HEK293T (cell line): ENCODE measurements at regions not wholly inside any gene's neighbourhood (a gene's known extent, or its start where the extent isn't known, plus 50 kb on each side); places are given as distances from the start of the nearest gene placed in this dataset.

Experiments
- ARNT ChIP-seq: fragments of 450-650 bp; IDR thresholded peaks from 2 replicates; pipeline ENCODE4 v1.6.1; 2017; ENCODE audit warnings: mild to moderate bottlenecking
- BHLHE40 ChIP-seq: fragments of 450-650 bp; IDR thresholded peaks from 2 replicates; pipeline ENCODE4 v1.6.1; 2016; ENCODE audit warnings: mild to moderate bottlenecking, moderate library complexity, borderline replicate concordance
- CTBP1 ChIP-seq: fragments of 450-650 bp; IDR thresholded peaks from 2 replicates; pipeline ENCODE4 v1.6.1; 2016; ENCODE audit warnings: borderline replicate concordance
- ELF4 ChIP-seq: fragments of 450-650 bp; IDR thresholded peaks from 2 replicates; pipeline ENCODE4 v1.6.1; 2017; ENCODE audit warnings: antibody characterized with exemption
- FOXA1 ChIP-seq: fragments of 450-650 bp; IDR thresholded peaks from 2 replicates; pipeline ENCODE4 v1.6.1; 2016; ENCODE audit warnings: mild to moderate bottlenecking
- FOXK2 ChIP-seq: fragments of 450-650 bp; IDR thresholded peaks from 2 replicates; pipeline ENCODE4 v1.6.1; 2016; ENCODE audit warnings: mild to moderate bottlenecking
- NFRKB ChIP-seq: fragments of 450-650 bp; IDR thresholded peaks from 2 replicates; pipeline ENCODE4 v1.6.1; 2016; ENCODE audit warnings: mild to moderate bottlenecking, moderate library complexity
- SP1 ChIP-seq: fragments of 450-650 bp; IDR thresholded peaks from 2 replicates; pipeline ENCODE4 v1.6.1; 2017
- SUZ12 ChIP-seq: fragments of 450-650 bp; IDR thresholded peaks from 2 replicates; pipeline ENCODE4 v1.6.1; 2016; ENCODE audit warnings: mild to moderate bottlenecking
- TARDBP ChIP-seq: fragments of 450-650 bp; IDR thresholded peaks from 2 replicates; pipeline ENCODE4 v1.6.1; 2016
- TF ChIP-seq, protein P1 (sequence below): fragments of 450-650 bp; IDR thresholded peaks from 2 replicates; pipeline ENCODE4 v1.6.1; 2016

DNA sequence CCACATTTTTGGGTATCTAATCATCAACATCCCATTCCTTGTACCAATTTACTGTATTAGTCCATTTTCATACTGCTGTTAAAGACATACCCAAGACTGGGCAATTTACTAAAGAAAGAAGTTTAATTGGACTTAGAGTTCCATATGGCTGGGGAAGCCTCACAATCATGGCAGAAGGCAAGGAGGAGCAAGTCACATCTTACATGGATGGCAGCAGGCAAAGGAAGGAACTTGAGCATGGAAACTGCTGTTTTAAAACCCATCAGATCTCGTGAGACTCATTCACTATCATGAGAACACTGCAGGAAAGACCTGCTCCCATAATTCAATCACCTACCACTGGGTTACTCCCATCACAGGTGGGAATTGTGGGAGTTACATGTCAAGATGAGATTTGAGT, 95.4 kb upstream of the SLCO6A1 start:
- TF ChIP-seq BHLHE40 (no peak), SP1 (no peak), TARDBP (no peak), CTBP1 (no peak), SUZ12 (no peak), FOXA1 (no peak), FOXK2 (no peak), ELF4 (no peak), NFRKB (no peak), ARNT (no peak)
- TF ChIP-seq, protein P1, sequence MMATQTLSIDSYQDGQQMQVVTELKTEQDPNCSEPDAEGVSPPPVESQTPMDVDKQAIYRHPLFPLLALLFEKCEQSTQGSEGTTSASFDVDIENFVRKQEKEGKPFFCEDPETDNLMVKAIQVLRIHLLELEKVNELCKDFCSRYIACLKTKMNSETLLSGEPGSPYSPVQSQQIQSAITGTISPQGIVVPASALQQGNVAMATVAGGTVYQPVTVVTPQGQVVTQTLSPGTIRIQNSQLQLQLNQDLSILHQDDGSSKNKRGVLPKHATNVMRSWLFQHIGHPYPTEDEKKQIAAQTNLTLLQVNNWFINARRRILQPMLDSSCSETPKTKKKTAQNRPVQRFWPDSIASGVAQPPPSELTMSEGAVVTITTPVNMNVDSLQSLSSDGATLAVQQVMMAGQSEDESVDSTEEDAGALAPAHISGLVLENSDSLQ: no peak
